HG02571 (cell line): ENCODE measurements at regions not wholly inside any gene's neighbourhood (a gene's known extent, or its start where the extent isn't known, plus 50 kb on each side); places are given as distances from the start of the nearest gene placed in this dataset.
A peak's percentile ranks its signal among the peaks of the same experiment; 100 is the strongest.
"Not testable (repeated sequence)": the region's sequence is repeated elsewhere in the genome, so short reads cannot be mapped to it uniquely, and the experiment has no call there.

Source experiments
- ATAC-seq: cut with Tn5 transposase; IDR thresholded peaks from one replicate; pipeline ENCODE4 v1.9.1; 2021; ENCODE audit warnings: mild to moderate bottlenecking, moderate library complexity; ENCODE audit not compliant: unreplicated experiment

DNA sequence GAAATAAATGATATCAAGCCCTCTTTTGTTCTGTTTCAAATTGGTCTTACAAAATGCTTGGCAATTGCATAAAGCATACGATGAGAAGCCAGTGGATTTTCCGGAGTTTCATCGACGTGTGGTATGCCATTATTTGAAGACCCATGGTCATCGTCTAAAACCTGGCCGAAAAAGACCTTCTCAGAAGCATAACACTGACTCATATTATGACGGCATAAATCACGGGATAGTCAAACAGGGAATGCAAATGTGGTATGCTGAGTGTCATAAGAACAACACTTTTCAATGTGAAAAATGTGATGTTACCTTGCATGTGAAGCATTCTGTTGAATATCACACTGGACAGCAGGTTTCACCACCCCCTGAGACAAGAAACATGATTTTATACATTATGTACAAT, 695.2 kb downstream of the GRXCR1 start:
- ATAC-seq = no peak

DNA sequence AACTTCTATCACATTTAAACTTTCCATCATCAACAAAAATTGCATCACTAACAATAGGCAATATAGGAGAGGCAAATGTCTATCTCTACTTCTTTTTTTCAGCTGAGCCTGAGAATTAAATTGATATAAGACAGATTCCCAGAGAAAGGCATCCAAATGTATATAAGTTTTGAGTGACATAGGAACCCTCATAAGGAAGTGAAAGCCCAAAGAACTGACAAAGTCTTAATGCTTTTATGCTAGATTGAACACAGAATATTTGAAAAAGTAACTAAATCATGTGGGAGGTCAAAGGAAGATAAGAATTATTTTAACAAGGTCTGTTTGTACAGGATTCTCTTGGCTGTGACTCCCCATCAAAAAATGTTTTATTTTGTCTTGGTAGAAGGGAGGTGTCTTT, 714.9 kb downstream of the GRXCR1 start:
- no peak for ATAC-seq

DNA sequence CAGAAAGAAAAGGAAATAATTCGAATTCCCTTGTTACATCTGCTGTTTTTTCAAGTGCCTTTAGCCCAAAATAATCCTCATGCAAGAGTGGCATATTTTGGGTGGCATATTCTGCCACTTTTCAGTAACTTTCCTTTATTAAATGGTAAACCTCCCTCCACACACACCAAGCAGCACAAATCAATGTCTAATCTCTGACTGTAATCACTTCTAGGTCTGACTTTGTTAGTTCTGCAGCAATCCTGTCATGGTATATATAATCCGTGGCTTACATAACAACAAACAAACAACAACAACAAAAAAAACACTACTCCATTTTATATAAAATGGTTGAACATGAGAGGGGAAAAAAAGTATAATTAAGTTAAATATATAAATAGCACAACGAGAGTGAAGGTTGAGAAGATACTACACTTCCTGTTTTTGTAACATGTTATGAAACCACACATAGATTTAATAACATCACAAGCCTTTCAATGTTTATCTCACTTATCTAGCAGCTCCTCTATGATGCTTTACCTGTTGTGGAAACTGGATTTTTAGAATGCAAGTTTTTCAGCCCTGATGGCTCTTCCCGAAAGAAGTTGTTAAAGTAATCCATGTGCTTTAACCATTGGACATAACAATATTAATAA, 715.4 kb downstream of the GRXCR1 start:
- no peak for ATAC-seq

GRCh38 chr4:43619219-43619618, 726.7 kb downstream of the GRXCR1 start:
- ATAC-seq = no peak

GRCh38 chr4:43637893-43638292, 745.4 kb downstream of the GRXCR1 start:
- ATAC-seq = not testable (repeated sequence)

DNA sequence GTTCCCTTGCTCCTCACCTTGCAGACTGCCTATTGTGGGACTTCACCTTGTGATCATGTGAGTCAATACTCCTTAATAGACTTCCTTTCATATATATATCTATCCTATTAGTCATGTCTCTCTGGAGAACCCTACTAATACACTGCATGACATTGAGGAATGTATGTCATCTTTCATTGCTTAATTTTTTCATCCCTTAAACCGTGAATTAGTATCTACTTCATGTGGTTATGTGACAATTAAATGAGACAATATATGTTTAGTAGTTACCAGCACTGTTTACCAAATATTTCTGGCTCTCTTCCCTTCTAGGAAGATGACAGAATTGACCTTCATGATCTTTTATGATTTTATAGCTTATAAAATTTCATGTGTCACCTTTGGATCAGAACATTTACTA, 759.5 kb downstream of the GRXCR1 start:
- ATAC-seq = no peak

GRCh38 chr4:43659547-43659946, 767.0 kb downstream of the GRXCR1 start:
- ATAC-seq = not testable (repeated sequence)

- ATAC-seq = not testable (repeated sequence)
Observed at GRCh38 chr4:43672265-43672885, 776.2 kb downstream of the KCTD8 start.

GRCh38 chr4:43680421-43680820, 768.2 kb downstream of the KCTD8 start:
- ATAC-seq = no peak

DNA sequence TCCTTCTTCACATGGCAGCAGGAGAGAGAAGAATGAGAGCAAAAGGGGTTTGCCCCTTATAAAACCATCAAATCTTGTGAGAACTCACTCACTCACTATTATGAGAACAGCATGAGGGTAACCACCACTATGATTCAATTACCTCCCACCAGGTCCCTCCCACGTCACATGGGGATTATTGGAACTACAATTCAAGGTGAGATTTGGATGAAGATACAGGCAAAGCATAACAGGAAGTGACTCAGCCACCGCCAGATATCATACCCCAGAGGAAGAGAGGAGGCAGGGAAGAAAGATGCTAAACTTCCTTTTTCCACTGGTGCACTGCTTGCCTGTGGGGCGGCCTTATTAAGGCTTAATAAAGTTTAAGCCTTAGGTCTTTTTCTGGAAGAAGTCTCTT, 766.1 kb downstream of the KCTD8 start:
- no peak for ATAC-seq

DNA sequence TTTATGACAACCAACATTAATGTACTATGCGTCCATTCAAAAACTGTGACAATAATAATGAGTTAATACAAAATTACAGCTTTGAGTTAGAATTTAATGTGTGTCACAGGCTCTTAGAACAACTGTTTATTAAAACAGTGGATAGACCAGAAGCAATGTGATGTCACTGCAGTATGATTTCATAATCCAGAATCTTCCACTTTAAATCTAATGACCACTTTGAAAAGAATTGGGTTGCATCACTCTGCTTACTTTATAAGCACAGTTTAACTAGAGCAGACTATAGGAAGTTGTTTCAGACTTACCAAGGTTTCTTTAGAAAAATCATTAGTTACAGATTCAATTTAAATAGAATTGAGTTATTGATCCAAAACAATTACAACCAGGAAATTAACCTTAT, 758.5 kb downstream of the KCTD8 start:
- ATAC-seq = no peak

DNA sequence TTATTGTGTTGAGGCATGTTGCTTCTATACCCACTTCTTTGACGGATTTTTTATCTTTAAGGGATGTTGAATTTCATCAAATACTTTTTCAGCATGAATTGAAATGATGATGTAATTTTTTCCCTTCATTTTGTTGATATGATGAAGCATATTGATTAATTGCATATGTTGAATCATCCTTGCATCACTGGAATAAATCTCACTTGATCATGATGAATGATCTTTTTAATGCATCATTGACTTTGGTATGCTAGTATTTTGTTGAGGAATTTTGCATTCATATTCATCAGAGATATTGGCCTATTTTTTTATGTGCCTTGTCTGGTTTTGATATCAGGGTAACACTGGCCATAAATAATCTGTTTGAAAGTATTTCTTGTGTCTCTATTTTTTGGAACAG, 754.7 kb downstream of the KCTD8 start:
- ATAC-seq = no peak

- no peak for ATAC-seq
Observed at GRCh38 chr4:43709443-43709842, 739.2 kb downstream of the KCTD8 start.

GRCh38 chr4:43716721-43717395, 731.8 kb downstream of the KCTD8 start:
- no peak for ATAC-seq

GRCh38 chr4:43718369-43718768, 730.2 kb downstream of the KCTD8 start:
- ATAC-seq = no peak

DNA sequence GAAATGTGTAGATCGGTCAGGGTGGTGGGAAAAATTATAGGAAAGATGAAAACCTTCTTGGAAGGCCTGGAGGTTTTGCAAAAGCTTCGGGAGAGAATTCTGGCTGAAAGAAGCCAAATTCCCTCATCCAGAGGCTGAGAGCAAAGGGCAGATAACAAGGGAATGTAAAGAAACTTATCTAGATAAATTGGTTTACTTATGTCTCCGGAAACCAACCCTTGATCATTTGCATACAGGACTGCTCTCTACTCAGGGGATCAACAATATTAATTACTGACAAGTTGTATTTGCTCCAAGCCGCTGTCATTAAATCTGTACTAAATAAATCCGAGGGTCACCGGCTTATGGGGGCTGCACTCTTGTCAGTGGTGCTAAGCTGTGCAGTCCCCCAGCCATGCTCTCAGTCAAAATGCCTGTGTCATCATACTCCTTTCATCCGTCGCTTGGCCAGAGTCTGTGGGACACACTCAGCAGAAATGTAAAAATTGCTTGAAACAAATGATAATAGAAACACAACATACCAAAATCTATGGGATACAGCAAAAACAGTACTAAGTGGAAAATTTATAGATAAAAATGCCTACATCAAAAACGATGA, 715.7 kb downstream of the KCTD8 start:
- ATAC-seq = no peak

GRCh38 chr4:43742083-43742482, 706.5 kb downstream of the KCTD8 start:
- no peak for ATAC-seq

GRCh38 chr4:43754566-43754965, 694.0 kb downstream of the KCTD8 start:
- no peak for ATAC-seq

GRCh38 chr4:43757147-43757546, 691.5 kb downstream of the KCTD8 start:
- ATAC-seq = no peak

- no peak for ATAC-seq
Observed at GRCh38 chr4:43758836-43759235, 689.8 kb downstream of the KCTD8 start.

DNA sequence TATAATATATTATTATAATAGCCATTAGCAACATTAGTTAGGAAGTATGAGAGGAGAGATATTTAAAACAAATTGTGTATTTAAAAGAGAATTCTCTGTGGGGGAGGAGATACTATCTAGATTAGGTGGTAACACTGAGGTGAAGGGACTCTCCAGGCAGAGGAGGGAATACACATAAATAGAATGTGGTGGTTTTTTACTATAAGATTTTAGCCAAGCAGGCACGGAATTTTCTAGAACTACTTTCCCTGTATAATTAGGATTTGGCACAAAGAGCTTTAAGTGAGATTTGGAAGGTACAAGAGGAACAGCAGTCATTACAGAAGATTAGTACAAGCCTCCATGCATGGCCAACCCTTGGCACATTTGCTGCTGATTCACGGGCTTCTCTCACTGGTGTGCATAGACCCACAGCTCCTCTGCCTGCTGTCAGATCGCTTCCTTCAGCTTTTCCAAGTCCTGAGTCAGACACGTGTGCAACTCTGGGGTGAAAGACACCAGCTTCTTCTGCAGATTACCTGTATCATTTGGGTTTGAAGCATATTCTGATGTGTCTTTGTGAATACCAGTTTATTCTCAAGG, 685.5 kb downstream of the KCTD8 start:
- ATAC-seq = peak; percentile 52

DNA sequence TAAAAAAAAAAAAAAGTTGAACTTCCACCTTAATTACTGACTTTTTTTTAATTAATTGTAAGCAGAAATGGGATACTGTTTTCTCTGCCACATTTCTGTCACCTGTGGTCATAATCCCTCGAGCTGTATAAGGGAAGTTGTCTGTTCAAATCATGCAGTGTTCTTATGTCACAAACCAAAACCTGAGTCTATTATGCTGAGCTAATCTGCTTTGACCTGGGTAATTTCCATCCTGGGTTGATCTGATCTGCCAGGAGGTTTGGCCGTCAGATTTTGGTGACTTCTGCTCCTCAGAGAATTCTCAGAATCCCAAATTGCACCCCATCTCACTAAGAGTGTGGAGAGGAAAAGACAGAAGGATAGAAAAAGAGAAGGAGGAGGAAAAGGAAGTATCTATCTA, 683.1 kb downstream of the KCTD8 start:
- ATAC-seq = no peak
